ENCODE measurements at regions not wholly inside any gene's neighbourhood (a gene's known extent, or its start where the extent isn't known, plus 50 kb on each side); places are given as distances from the start of the nearest gene placed in this dataset.

DNA sequence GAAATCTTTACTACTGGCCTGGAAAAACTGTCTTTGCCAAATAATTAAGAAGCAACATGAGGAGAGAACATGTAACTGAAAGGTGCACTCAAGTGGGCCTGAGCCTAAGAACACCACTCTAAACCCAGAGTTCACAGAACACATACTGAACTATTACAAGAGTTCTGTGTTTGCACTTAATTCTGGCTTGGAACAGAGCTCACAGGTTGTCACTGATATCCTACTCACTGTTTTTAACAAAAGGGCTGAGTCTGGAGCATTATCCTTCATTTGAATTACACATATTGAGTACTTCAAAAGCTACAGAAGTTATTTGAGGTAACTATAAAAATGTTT, 164.7 kb downstream of the OGFRL1 start:
- no peaks in the 10 kb centered on the region for H4K20me1 ChIP-seq (ENCODE audit: insufficient read depth, low read length)
- no peak overlapping the region for H3K9ac ChIP-seq (ENCODE audit: low read length)
- H3K4me1 ChIP-seq (ENCODE audit: low read length), result no peaks in the 10 kb centered on the region
- no peaks in the 10 kb centered on the region; the same call in 1 of the 2 replicates for H3F3A ChIP-seq (ENCODE audit: insufficient read depth, low read length)
- no peak for DNase-seq
- TF ChIP-seq, protein P1, sequence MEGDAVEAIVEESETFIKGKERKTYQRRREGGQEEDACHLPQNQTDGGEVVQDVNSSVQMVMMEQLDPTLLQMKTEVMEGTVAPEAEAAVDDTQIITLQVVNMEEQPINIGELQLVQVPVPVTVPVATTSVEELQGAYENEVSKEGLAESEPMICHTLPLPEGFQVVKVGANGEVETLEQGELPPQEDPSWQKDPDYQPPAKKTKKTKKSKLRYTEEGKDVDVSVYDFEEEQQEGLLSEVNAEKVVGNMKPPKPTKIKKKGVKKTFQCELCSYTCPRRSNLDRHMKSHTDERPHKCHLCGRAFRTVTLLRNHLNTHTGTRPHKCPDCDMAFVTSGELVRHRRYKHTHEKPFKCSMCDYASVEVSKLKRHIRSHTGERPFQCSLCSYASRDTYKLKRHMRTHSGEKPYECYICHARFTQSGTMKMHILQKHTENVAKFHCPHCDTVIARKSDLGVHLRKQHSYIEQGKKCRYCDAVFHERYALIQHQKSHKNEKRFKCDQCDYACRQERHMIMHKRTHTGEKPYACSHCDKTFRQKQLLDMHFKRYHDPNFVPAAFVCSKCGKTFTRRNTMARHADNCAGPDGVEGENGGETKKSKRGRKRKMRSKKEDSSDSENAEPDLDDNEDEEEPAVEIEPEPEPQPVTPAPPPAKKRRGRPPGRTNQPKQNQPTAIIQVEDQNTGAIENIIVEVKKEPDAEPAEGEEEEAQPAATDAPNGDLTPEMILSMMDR (IDR thresholded peaks at IDR 0.05; ENCODE audit: low read length), result no peak
- no peak for TF ChIP-seq EZH2phosphoT487 (IDR thresholded peaks at IDR 0.05; ENCODE audit: low read length)
- TF ChIP-seq EZH2 (optimal IDR thresholded peaks at IDR 0.05; ENCODE audit: low read depth, low read length), result no peak
- H3K27ac ChIP-seq (ENCODE audit: low read length), result no peak overlapping the region
- H3K36me3 ChIP-seq (replicated peaks; ENCODE audit: insufficient read depth, low read length), result no peaks in the 10 kb centered on the region
- no peaks in the 10 kb centered on the region for H3K79me2 ChIP-seq (ENCODE audit: low read length)
- H3K9me2 ChIP-seq (replicated peaks; ENCODE audit: insufficient read depth, low read length), result no peaks in the 10 kb centered on the region
- no peak overlapping the region for H3K4me3 ChIP-seq (ENCODE audit: low read length)
- no peak overlapping the region for H3K4me2 ChIP-seq (ENCODE audit: low read depth, low read length)
- H3K27me3 ChIP-seq (replicated peaks; ENCODE audit: insufficient read depth, low read length), result no peaks in the 10 kb centered on the region
- H3K9me3 ChIP-seq (replicated peaks; ENCODE audit: insufficient read depth, low read length), result no peaks in the 10 kb centered on the region
- H2AFZ ChIP-seq (ENCODE audit: low read length), result no peak overlapping the region

DNA sequence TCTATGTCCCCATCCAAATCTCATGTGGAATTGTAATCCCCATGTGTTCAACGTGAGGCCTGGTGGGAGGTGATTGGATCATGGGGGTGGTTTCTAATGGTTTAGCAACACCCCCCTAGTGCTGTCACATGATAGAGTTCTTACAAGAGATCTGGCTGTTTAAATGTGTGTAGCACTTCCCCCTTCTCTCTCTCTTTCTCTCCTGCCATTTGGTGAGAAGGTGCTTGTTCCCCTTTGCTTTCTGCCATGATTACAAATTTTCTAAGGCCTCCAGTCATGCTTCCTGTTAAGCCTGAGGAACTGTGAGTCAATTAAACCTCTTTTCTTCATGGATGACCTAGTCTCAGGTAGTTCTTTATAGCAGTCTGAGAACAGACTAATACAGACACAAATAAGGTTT, 165.4 kb downstream of the OGFRL1 start:
- Histone ChIP-seq H3K4me2 (ENCODE audit: low read depth, low read length) (no peak overlapping the region), H3K4me1 (ENCODE audit: low read length) (no peaks in the 10 kb centered on the region), H2AFZ (ENCODE audit: low read length) (no peak overlapping the region), H3K36me3 (replicated peaks; ENCODE audit: insufficient read depth, low read length) (no peaks in the 10 kb centered on the region), H3F3A (ENCODE audit: insufficient read depth, low read length) (no peaks in the 10 kb centered on the region; the same call in 1 of the 2 replicates), H3K9ac (ENCODE audit: low read length) (no peak overlapping the region), H3K4me3 (ENCODE audit: low read length) (no peak overlapping the region), H3K9me3 (replicated peaks; ENCODE audit: insufficient read depth, low read length) (no peaks in the 10 kb centered on the region), H3K27ac (ENCODE audit: low read length) (no peak overlapping the region), H3K9me2 (replicated peaks; ENCODE audit: insufficient read depth, low read length) (no peaks in the 10 kb centered on the region), H4K20me1 (ENCODE audit: insufficient read depth, low read length) (no peaks in the 10 kb centered on the region), H3K79me2 (ENCODE audit: low read length) (no peaks in the 10 kb centered on the region), H3K27me3 (replicated peaks; ENCODE audit: insufficient read depth, low read length) (no peaks in the 10 kb centered on the region)
- TF ChIP-seq, protein P1 (IDR thresholded peaks at IDR 0.05; ENCODE audit: low read length), result no peak
- TF ChIP-seq EZH2phosphoT487 (IDR thresholded peaks at IDR 0.05; ENCODE audit: low read length) (no peak), EZH2 (optimal IDR thresholded peaks at IDR 0.05; ENCODE audit: low read depth, low read length) (no peak)
- DNase-seq, result no peak

DNA sequence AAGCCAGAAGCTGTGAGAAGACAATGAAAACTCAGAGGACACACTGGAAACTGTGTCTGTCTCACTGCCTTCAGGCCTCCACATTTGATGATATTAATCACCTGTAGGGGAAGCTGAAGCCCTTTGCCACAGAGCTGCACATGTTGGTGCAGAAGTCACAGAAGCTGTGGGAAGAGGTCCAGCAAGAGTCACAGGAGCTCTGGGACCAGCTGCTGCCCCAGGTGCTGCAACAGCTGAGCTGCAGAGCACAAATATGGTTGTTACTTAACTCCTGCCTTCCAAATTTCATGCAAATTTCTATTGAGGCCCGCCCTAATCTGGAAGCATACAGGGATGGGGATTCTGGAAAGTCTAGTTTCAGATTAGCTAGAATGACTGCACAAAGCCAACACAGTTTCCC, 169.3 kb downstream of the OGFRL1 start:
- H3K36me3 ChIP-seq (replicated peaks; ENCODE audit: insufficient read depth, low read length), result no peaks in the 10 kb centered on the region
- no peaks in the 10 kb centered on the region for H3K9me2 ChIP-seq (replicated peaks; ENCODE audit: insufficient read depth, low read length)
- no peaks in the 10 kb centered on the region for H3K9me3 ChIP-seq (replicated peaks; ENCODE audit: insufficient read depth, low read length)
- H2AFZ ChIP-seq (ENCODE audit: low read length), result no peak overlapping the region
- peaks cover 8% of the 10 kb centered on the region for H3K4me1 ChIP-seq (ENCODE audit: low read length)
- no peaks in the 10 kb centered on the region for H4K20me1 ChIP-seq (ENCODE audit: insufficient read depth, low read length)
- H3K9ac ChIP-seq (ENCODE audit: low read length), result no peak overlapping the region
- no peaks in the 10 kb centered on the region; the same call in 1 of the 2 replicates for H3F3A ChIP-seq (ENCODE audit: insufficient read depth, low read length)
- H3K4me2 ChIP-seq (ENCODE audit: low read depth, low read length), result no peak overlapping the region
- peak; percentile 21 for DNase-seq
- no peaks in the 10 kb centered on the region for H3K27me3 ChIP-seq (replicated peaks; ENCODE audit: insufficient read depth, low read length)
- H3K4me3 ChIP-seq (ENCODE audit: low read length), result no peak overlapping the region
- no peaks in the 10 kb centered on the region for H3K79me2 ChIP-seq (ENCODE audit: low read length)
- H3K27ac ChIP-seq (ENCODE audit: low read length), result no peak overlapping the region
- TF ChIP-seq EZH2phosphoT487 (IDR thresholded peaks at IDR 0.05; ENCODE audit: low read length) (no peak), EZH2 (optimal IDR thresholded peaks at IDR 0.05; ENCODE audit: low read depth, low read length) (no peak)
- TF ChIP-seq, protein P1 (IDR thresholded peaks at IDR 0.05; ENCODE audit: low read length), result peak; percentile 24

Measured in MM.1S (cell line).